Endometrium (tissue), 2 donors: ENCODE measurements at regions not wholly inside any gene's neighbourhood (a gene's known extent, or its start where the extent isn't known, plus 50 kb on each side); places are given as distances from the start of the nearest gene placed in this dataset.
A peak's percentile ranks its signal among the peaks of the same experiment; 100 is the strongest.
"Not testable (repeated sequence)": the region's sequence is repeated elsewhere in the genome, so short reads cannot be mapped to it uniquely, and the experiment has no call there.

Source experiments
- FAIRE-seq: peaks from 2 replicates; lab custom pipeline; 2012; peaks lifted over from hg19 to GRCh38; lab: Jason Lieb, UNC
- donor health status: control.
- donor health status: control.

GRCh38 chr6:121595646-121596045, 160.2 kb downstream of the GJA1 start:
- FAIRE-seq, result no peak

GRCh38 chr6:121596441-121596840, 161.0 kb downstream of the GJA1 start:
- FAIRE-seq, result no peak

DNA sequence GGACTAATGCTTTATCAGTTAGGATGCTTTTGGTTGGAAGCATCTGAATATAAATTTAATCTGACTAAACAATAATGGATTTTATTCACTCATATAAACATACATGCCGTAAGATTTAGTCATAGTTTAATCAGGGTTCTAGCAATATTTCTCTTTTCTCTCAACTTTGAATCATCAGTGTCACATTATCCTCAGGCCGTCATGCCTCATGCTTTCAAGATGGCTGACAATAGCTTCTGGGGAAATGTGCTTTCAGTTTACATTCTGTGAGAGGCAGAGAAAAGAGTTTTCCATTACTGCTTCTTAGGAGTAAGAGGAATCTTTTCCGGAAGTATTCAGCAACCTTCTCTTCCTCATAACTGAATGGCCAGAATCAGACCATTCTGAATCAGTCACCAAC, 162.2 kb downstream of the GJA1 start:
- no peak for FAIRE-seq

GRCh38 chr6:121599331-121599730, 163.9 kb downstream of the GJA1 start:
- FAIRE-seq, result not testable (repeated sequence)

DNA sequence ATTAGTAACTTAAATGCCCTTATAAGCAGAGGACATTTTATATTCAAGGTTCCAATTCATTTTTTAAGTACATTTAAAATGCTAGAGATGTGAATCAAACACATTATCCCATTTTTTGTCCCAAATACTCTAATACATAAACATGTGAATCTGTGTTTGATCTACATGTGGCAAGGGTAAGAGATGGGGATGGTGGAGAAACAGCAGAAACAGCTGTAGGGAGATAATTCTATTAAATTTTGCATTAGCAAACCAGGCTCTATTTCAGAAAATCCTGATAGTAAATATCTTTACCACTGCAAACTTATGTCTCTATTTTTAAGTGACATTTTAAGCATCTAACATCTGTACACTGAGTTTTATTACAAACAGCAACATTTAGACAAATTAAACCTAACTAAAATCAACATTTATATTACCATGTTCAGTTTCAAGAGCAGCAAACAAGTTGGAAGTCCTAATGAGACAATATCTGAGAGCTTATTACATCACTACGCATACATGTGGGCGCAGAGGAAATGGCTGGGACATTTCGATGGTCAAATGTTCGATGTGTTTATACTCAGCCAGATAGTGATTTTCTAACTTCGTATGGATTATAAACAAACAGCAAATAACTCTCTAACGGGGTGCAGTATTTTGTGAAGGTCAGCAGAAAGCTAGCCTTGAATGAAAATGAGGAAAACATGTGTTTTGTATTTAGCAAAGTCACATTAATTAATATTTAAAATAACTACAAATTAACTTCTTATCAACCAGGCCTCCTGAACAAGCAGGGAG, 165.1 kb downstream of the GJA1 start:
- peak; percentile 23 for FAIRE-seq

GRCh38 chr6:121603486-121603885, 168.0 kb downstream of the GJA1 start:
- FAIRE-seq, result no peak

DNA sequence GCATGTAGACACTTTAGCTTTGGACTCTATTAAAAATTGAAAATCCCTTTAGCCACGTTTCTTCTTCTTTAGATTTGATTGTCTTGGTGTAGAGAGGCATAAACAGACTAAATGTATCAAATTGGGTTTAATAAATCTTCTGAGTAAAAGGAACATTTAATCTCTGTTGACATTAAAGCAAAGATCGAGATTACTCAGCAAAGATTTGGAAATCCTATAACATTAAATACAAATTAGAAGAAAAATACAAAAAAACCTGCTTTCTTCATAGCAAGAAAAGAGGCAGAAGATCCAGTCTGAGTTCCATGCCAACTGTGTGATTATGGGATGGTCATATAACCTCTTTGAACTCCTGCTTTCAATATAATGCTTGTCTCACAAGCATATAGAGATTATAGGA, 172.3 kb downstream of the GJA1 start:
- no peak for FAIRE-seq

- no peak for FAIRE-seq
Observed at GRCh38 chr6:121608270-121608669, 172.8 kb downstream of the GJA1 start.

DNA sequence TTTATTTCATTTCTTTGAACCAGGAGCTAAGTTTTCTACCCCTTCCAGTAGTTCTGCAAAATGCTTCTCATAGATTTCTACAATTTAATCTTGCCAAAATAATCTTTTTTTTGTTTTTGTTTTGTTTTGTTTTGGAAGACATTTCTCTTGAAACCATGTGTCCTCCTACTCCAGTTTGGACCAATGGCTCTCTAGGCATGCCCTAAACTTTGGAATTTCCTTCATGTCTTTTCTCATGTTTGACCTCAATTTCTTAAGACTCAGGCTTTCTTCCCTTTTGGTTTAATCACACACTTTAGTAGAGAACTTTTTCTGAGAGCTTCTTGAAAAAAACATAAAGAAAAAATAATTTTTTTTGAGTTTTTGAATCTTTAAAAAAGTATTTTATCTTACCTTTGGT, 173.8 kb downstream of the GJA1 start:
- no peak for FAIRE-seq

DNA sequence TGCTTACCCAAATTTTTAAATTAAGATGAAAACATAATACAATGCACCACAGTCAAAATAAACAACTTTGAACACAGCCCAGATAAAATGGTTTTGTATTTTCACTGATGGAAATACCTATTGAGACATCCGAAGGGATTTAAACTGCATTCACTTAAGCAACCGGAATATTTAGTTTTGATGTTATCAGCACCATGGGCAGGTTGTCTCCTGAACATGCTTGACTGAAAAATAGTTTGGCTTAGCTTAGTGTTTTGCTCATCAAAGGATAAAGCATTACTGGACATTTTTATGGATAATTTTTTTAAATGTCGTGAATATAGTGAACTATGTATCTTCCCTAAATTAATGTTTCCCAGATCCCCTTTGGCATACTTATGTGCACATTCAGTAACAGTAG, 177.5 kb downstream of the GJA1 start:
- no peak for FAIRE-seq

DNA sequence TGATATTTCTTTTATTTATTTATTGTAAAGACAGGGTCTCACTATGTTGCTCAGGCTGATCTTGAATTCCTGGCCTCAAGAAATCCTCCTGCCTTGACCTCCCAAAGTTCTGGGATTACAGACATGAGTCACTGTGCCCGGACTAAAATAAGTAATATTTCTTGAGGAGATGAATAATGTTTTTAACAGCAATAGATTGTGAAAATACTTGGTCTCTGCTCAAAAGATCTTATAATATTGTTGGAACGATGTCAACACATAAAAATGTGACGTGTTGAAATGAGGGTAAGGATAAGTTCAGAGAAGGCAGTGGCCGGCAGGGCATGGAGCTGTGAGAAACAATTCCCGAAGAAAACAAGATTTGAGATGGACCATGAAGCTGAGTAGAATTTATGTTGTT, 178.7 kb downstream of the GJA1 start:
- FAIRE-seq, result no peak

GRCh38 chr6:121615493-121615892, 180.0 kb downstream of the GJA1 start:
- no peak for FAIRE-seq

GRCh38 chr6:121616406-121616805, 181.0 kb downstream of the GJA1 start:
- FAIRE-seq, result no peak

GRCh38 chr6:121617388-121617787, 181.9 kb downstream of the GJA1 start:
- no peak for FAIRE-seq

- no peak for FAIRE-seq
Observed at GRCh38 chr6:121619013-121619412, 183.6 kb downstream of the GJA1 start.

- FAIRE-seq, result peak; percentile 71
Observed at GRCh38 chr6:121619987-121620740, 184.7 kb downstream of the GJA1 start.

GRCh38 chr6:121627761-121628160, 192.3 kb downstream of the GJA1 start:
- no peak for FAIRE-seq

- FAIRE-seq, result no peak
Observed at GRCh38 chr6:121630716-121631115, 195.3 kb downstream of the GJA1 start.

DNA sequence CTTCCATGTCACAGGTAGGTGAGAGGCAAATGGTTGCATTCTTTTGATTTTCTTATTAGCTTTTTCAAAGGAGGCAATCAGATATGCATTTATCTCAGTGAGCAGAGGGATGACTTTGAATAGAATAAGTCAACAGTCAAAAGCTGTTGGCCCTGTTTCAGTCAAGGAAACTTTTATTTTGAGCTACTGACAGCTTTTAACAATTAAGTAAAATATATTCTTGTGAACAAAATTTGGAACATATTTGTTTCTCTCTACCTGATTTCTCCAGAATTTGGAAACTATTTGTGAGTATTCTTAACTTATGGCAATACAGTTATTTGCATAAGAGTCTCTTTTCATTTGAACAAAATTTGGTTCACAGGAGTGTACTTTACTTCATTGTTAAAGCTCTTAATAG, 196.3 kb downstream of the GJA1 start:
- FAIRE-seq, result not testable (repeated sequence)

GRCh38 chr6:121633309-121633708, 197.9 kb downstream of the GJA1 start:
- peak; percentile 33 for FAIRE-seq

GRCh38 chr6:121634586-121634985, 199.1 kb downstream of the GJA1 start:
- FAIRE-seq, result not testable (repeated sequence)

- FAIRE-seq, result no peak
Observed at GRCh38 chr6:121635355-121635754, 199.9 kb downstream of the GJA1 start.

- FAIRE-seq, result not testable (repeated sequence)
Observed at GRCh38 chr6:121636217-121636616, 200.8 kb downstream of the GJA1 start.

GRCh38 chr6:121639021-121639420, 203.6 kb downstream of the GJA1 start:
- no peak for FAIRE-seq
